OCI-LY1 (cell line): ENCODE measurements at regions not wholly inside any gene's neighbourhood (a gene's known extent, or its start where the extent isn't known, plus 50 kb on each side); places are given as distances from the start of the nearest gene placed in this dataset.

Experiments used
- H2AFZ ChIP-seq: fragments of 200-600 bp; sonication (generic), shearing (Covaris generic); 2 replicates; pipeline ENCODE4 v1.6.0; 2014; ENCODE audit warnings: antibody characterized with exemption, mild to moderate bottlenecking, low read length
- H3F3A ChIP-seq: fragments of 200-600 bp; sonication (generic), shearing (Covaris generic); 2 replicates; pipeline ENCODE4 v1.6.0; 2014; ENCODE audit warnings: mild to moderate bottlenecking, antibody characterized with exemption, low read length, moderate library complexity; ENCODE audit not compliant: insufficient read depth
- H3K27ac ChIP-seq: fragments of 200-600 bp; sonication (generic); 2 replicates; pipeline ENCODE4 v1.5.1; 2014; ENCODE audit warnings: low read length, mixed run types, mild to moderate bottlenecking, low read depth; ENCODE audit not compliant: poor library complexity, severe bottlenecking
- H3K27me3 ChIP-seq: fragments of 200-600 bp; sonication (generic); 2 replicates; pipeline ENCODE4 v1.6.0; 2014; ENCODE audit warnings: antibody characterized with exemption, mild to moderate bottlenecking, low read length, moderate library complexity; ENCODE audit not compliant: insufficient read depth
- H3K36me3 ChIP-seq: fragments of 200-600 bp; sonication (generic); 2 replicates; pipeline ENCODE4 v1.6.1; 2014; ENCODE audit warnings: mild to moderate bottlenecking, antibody characterized with exemption, low read length, moderate library complexity, mixed read lengths; ENCODE audit not compliant: insufficient read depth
- H3K4me1 ChIP-seq: fragments of 200-600 bp; sonication (generic); 2 replicates; pipeline ENCODE4 v1.5.1; 2014; ENCODE audit warnings: mild to moderate bottlenecking, low read length, moderate library complexity; ENCODE audit not compliant: insufficient read depth, severe bottlenecking
- H3K4me2 ChIP-seq: fragments of 200-600 bp; sonication (generic), shearing (Covaris generic); 2 replicates; pipeline ENCODE4 v1.6.1; 2014; ENCODE audit warnings: low read length
- H3K4me3 ChIP-seq: fragments of 200-600 bp; sonication (generic); 2 replicates; pipeline ENCODE4 v1.5.1; 2014; ENCODE audit warnings: low read length, low read depth, mild to moderate bottlenecking, mixed read lengths; ENCODE audit not compliant: poor library complexity, severe bottlenecking
- H3K79me2 ChIP-seq: fragments of 200-600 bp; shearing (Covaris generic); 2 replicates; pipeline ENCODE4 v1.6.1; 2016; ENCODE audit warnings: mixed run types, low read length, mixed read lengths; ENCODE audit not compliant: insufficient read depth
- H3K9ac ChIP-seq: fragments of 200-600 bp; sonication (generic), shearing (Covaris generic); 2 replicates; pipeline ENCODE4 v1.6.1; 2014; ENCODE audit warnings: mild to moderate bottlenecking, low read length, mixed read lengths
- H3K9me2 ChIP-seq: fragments of 200-600 bp; sonication (generic), shearing (Covaris generic); 2 replicates; pipeline ENCODE4 v1.6.1; 2014; ENCODE audit warnings: low read depth, mild to moderate bottlenecking, low read length, mixed read lengths
- H3K9me3 ChIP-seq: fragments of 200-600 bp; shearing (Covaris generic); 2 replicates; pipeline ENCODE4 v1.6.1; 2014; ENCODE audit warnings: low read length, mixed read lengths
- H4K20me1 ChIP-seq: fragments of 200-600 bp; sonication (generic), shearing (Covaris generic); 2 replicates; pipeline ENCODE4 v1.6.0; 2016; ENCODE audit warnings: mild to moderate bottlenecking, low read length; ENCODE audit not compliant: insufficient read depth
- CTCF ChIP-seq: fragments of 200-600 bp; sonication (generic), shearing (Covaris generic); IDR thresholded peaks from 2 replicates; pipeline ENCODE4 v1.5.1; 2017; ENCODE audit warnings: mild to moderate bottlenecking, antibody characterized with exemption, low read length, moderate library complexity, mixed read lengths
- EZH2 ChIP-seq: fragments of 200-600 bp; sonication (generic), shearing (Covaris generic); IDR thresholded peaks from 2 replicates; pipeline ENCODE4 v1.8.0; 2017; ENCODE audit warnings: borderline replicate concordance, mixed run types, mild to moderate bottlenecking, antibody characterized with exemption, low read length, moderate library complexity, mixed read lengths

DNA sequence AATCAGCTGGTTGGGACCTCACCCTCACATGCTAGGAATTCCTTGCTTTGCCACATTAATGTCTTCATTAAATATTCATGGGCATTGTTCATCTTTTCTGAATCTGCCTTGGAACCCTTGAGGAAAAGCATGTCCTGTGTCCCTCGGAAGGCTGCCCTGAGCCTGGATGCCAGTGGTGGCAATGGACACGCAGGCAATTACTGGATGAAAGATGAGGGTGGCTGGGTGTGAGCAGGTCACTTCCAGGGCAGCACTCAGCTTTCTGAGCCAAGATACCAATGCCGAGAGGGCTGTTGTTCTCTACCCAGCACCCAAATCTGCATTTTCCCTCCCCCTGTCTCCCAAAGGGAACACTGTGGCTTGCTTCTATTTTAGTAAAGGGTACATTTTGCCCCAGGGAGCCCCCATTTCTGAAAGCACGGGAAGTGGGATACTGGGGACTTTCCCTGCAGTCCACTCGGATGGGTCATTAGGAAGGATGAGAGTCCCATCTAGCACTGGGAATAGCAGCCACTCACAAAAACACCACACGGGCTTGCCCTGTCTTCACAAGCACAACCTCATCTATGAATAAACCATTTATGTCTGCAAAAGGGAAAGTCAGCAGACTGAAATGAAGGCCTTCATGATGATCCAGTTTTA, 234.8 kb downstream of the SOX11 start:
- Histone ChIP-seq H3K9me3 (no peaks in the 10 kb centered on the region; the same call in 1 of the 2 replicates), H3K27ac (no peak overlapping the region), H3K4me3 (no peak overlapping the region), H2AFZ (no peak overlapping the region), H3F3A (no peaks in the 10 kb centered on the region), H3K4me1 (no peaks in the 10 kb centered on the region), H3K4me2 (no peak overlapping the region), H4K20me1 (no peaks in the 10 kb centered on the region), H3K79me2 (no peaks in the 10 kb centered on the region), H3K9me2 (no peaks in the 10 kb centered on the region), H3K9ac (no peak overlapping the region), H3K36me3 (no peaks in the 10 kb centered on the region), H3K27me3 (no peaks in the 10 kb centered on the region)
- TF ChIP-seq CTCF (no peak), EZH2 (no peak)

GRCh38 chr2:5932556-5933469, 240.6 kb downstream of the SOX11 start:
- Histone ChIP-seq H3K9me2 (no peaks in the 10 kb centered on the region), H2AFZ (no peak overlapping the region), H3F3A (no peaks in the 10 kb centered on the region), H3K36me3 (no peaks in the 10 kb centered on the region; the same call in 1 of the 2 replicates), H3K4me3 (no peak overlapping the region), H3K4me1 (no peaks in the 10 kb centered on the region), H3K4me2 (no peak overlapping the region), H3K79me2 (no peaks in the 10 kb centered on the region), H3K27me3 (0 out of 2 replicates have a peak, but pooled peaks cover 5% of the 10 kb centered on the region), H3K27ac (no peak overlapping the region), H3K9ac (no peak overlapping the region), H3K9me3 (no peaks in the 10 kb centered on the region; the same call in 1 of the 2 replicates), H4K20me1 (no peaks in the 10 kb centered on the region)
- TF ChIP-seq EZH2 = no peak
- no peak for TF ChIP-seq CTCF

DNA sequence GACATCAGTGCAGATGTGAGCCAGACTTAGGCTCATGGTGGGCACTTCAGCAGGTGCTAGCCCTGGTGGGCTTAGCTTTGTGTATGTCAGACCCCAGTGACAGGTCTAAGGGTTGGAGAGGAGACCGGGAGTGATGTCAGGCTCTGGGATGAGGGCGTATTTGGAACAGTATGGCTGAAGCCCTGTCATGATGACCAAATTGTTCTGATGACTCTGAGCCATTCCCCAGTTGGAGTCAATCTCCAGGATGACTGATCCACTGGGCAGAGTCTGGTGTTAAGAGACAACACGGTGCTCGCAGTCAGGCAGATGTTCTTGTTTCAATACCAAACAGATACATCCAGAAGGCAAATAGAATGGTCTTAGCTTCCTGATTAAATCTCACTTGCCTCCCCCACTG, 241.5 kb downstream of the SOX11 start:
- H3K9ac ChIP-seq = no peak overlapping the region
- no peaks in the 10 kb centered on the region; the same call in 1 of the 2 replicates for H3K9me3 ChIP-seq
- H3K4me2 ChIP-seq = no peak overlapping the region
- H3K36me3 ChIP-seq = no peaks in the 10 kb centered on the region; the same call in 1 of the 2 replicates
- H3K27me3 ChIP-seq = 0 out of 2 replicates have a peak, but pooled peaks cover 5% of the 10 kb centered on the region
- H3K27ac ChIP-seq = no peak overlapping the region
- H2AFZ ChIP-seq = no peak overlapping the region
- no peaks in the 10 kb centered on the region for H3K79me2 ChIP-seq
- H3K4me3 ChIP-seq = no peak overlapping the region
- H4K20me1 ChIP-seq = no peaks in the 10 kb centered on the region
- peaks cover 5% of the 10 kb centered on the region for H3K4me1 ChIP-seq
- no peaks in the 10 kb centered on the region for H3F3A ChIP-seq
- H3K9me2 ChIP-seq = no peaks in the 10 kb centered on the region
- TF ChIP-seq EZH2 = no peak
- no peak for TF ChIP-seq CTCF
